Mesendoderm (in vitro differentiated cells): ENCODE measurements at regions not wholly inside any gene's neighbourhood (a gene's known extent, or its start where the extent isn't known, plus 50 kb on each side); places are given as distances from the start of the nearest gene placed in this dataset.
"Not testable (repeated sequence)": the region's sequence is repeated elsewhere in the genome, so short reads cannot be mapped to it uniquely, and the experiment has no call there.

ENCODE experiments used
- DNase-seq: peaks from one replicate; pipeline ENCODE4 v3.0.0; 2013
- H2AK5ac ChIP-seq: 2 replicates; pipeline ENCODE4 v1.6.1; 2013; ENCODE audit warnings: low read length, inconsistent platforms
- H2BK120ac ChIP-seq: 2 replicates; pipeline ENCODE4 v1.6.1; 2013; ENCODE audit warnings: low read depth, mild to moderate bottlenecking, low read length, moderate library complexity, mixed read lengths
- H2BK15ac ChIP-seq: replicated peaks from 2 replicates; pipeline ENCODE4 v1.6.1; 2013; ENCODE audit warnings: low read depth, mild to moderate bottlenecking, moderate library complexity
- H2BK5ac ChIP-seq: 2 replicates; pipeline ENCODE4 v1.6.1; 2013; ENCODE audit warnings: low read length, inconsistent platforms
- H3K18ac ChIP-seq: 2 replicates; pipeline ENCODE4 v1.6.1; 2013; ENCODE audit warnings: mild to moderate bottlenecking, low read length, mixed read lengths
- H3K23ac ChIP-seq: one replicate; pipeline ENCODE4 v1.6.1; 2013; ENCODE audit warnings: low read length
- H3K27ac ChIP-seq: 2 replicates; pipeline ENCODE4 v1.5.1; 2013; ENCODE audit warnings: low read depth, mild to moderate bottlenecking, inconsistent platforms, low read length, moderate library complexity
- H3K27me3 ChIP-seq: 2 replicates; pipeline ENCODE4 v1.6.1; 2013; ENCODE audit warnings: low read length, control low read depth, mild to moderate bottlenecking, inconsistent platforms; ENCODE audit not compliant: insufficient read depth, poor library complexity
- H3K36me3 ChIP-seq: 2 replicates; pipeline ENCODE4 v1.6.1; 2013; ENCODE audit warnings: low read length, inconsistent platforms; ENCODE audit not compliant: control insufficient read depth, insufficient read depth
- H3K4ac ChIP-seq: one replicate; pipeline ENCODE4 v1.6.1; 2013; ENCODE audit warnings: low read depth, mild to moderate bottlenecking, low read length, moderate library complexity
- H3K4me1 ChIP-seq: 2 replicates; pipeline ENCODE4 v1.6.1; 2013; ENCODE audit warnings: low read depth, low read length, inconsistent platforms; ENCODE audit not compliant: control insufficient read depth
- H3K4me2 ChIP-seq: 2 replicates; pipeline ENCODE4 v1.6.1; 2013; ENCODE audit warnings: low read length
- H3K4me3 ChIP-seq: 2 replicates; pipeline ENCODE4 v1.5.1; 2013; ENCODE audit warnings: mild to moderate bottlenecking, low read length
- H3K56ac ChIP-seq: one replicate; pipeline ENCODE4 v1.6.1; 2013; ENCODE audit warnings: low read length
- H3K79me1 ChIP-seq: 2 replicates; pipeline ENCODE4 v1.6.1; 2013; ENCODE audit warnings: low read length, inconsistent platforms
- H3K79me2 ChIP-seq: 2 replicates; pipeline ENCODE4 v1.6.1; 2013; ENCODE audit warnings: mild to moderate bottlenecking, low read length; ENCODE audit not compliant: control insufficient read depth, insufficient read depth
- H3K9ac ChIP-seq: 2 replicates; pipeline ENCODE4 v1.6.1; 2013; ENCODE audit warnings: low read length, inconsistent platforms
- H4K5ac ChIP-seq: one replicate; pipeline ENCODE4 v1.6.1; 2013; ENCODE audit warnings: low read length
- H4K8ac ChIP-seq: one replicate; pipeline ENCODE4 v1.6.1; 2013; ENCODE audit warnings: low read depth, mild to moderate bottlenecking, control low read depth, low read length, moderate library complexity
- WGBS: extraction: QIAGEN DNeasy Blood & Tissue Kit; methylation state at CpG from one replicate; pipeline ENCODE4 v1.1.7; 2013; ENCODE audit warnings: low lambda C conversion rate, missing lambda C conversion rate; ENCODE audit not compliant: insufficient coverage; ENCODE audit errors: extremely low coverage; 5-methylcytosine and 5-hydroxymethylcytosine counted together

GRCh38 chr2:128602038-128602698 lies 283.5 kb upstream of the HS6ST1 start:
- no peaks in the 10 kb centered on the region for H3K4me1 ChIP-seq
- H3K27ac ChIP-seq = no peak overlapping the region
- H4K5ac ChIP-seq = no peak overlapping the region
- no peak overlapping the region for H3K23ac ChIP-seq
- H3K4me2 ChIP-seq = no peak overlapping the region
- no peaks in the 10 kb centered on the region for H3K79me1 ChIP-seq
- H2BK120ac ChIP-seq = no peak overlapping the region
- DNase-seq = no peak
- H4K8ac ChIP-seq = no peak overlapping the region
- no peak overlapping the region for H3K4ac ChIP-seq
- H3K27me3 ChIP-seq = no peaks in the 10 kb centered on the region
- H2BK5ac ChIP-seq = no peak overlapping the region
- no peak overlapping the region for H3K9ac ChIP-seq
- no peaks in the 10 kb centered on the region for H3K36me3 ChIP-seq
- no peak overlapping the region for H2BK15ac ChIP-seq
- no peaks in the 10 kb centered on the region for H3K79me2 ChIP-seq
- no peak overlapping the region for H2AK5ac ChIP-seq
- no peak overlapping the region for H3K4me3 ChIP-seq
- no peak overlapping the region for H3K18ac ChIP-seq
- WGBS = no CpG with 5 or more reads among the region's 11 CpGs
- no peak overlapping the region for H3K56ac ChIP-seq

- Histone ChIP-seq H3K4me1 (no peaks in the 10 kb centered on the region), H3K4me2 (no peak overlapping the region), H2AK5ac (no peak overlapping the region), H4K8ac (no peak overlapping the region), H3K27ac (no peak overlapping the region), H3K56ac (no peak overlapping the region), H3K9ac (no peak overlapping the region), H3K18ac (no peak overlapping the region), H3K4me3 (no peak overlapping the region), H3K79me1 (no peaks in the 10 kb centered on the region), H2BK120ac (no peak overlapping the region), H3K27me3 (no peaks in the 10 kb centered on the region), H3K79me2 (no peaks in the 10 kb centered on the region), H3K23ac (no peak overlapping the region), H3K4ac (no peak overlapping the region), H3K36me3 (no peaks in the 10 kb centered on the region), H2BK5ac (no peak overlapping the region), H2BK15ac (no peak overlapping the region), H4K5ac (no peak overlapping the region)
- WGBS = no CpG with 5 or more reads among the region's 14 CpGs
- no peak for DNase-seq
These were observed 284.0 kb upstream of the HS6ST1 start for GRCh38 chr2:128602699-128603101.

GRCh38 chr2:128603411-128603924 lies 284.8 kb upstream of the HS6ST1 start:
- Histone ChIP-seq H3K4me2 (no peak overlapping the region), H3K36me3 (no peaks in the 10 kb centered on the region), H3K56ac (no peak overlapping the region), H2BK120ac (no peak overlapping the region), H2BK5ac (no peak overlapping the region), H3K27ac (no peak overlapping the region), H4K8ac (no peak overlapping the region), H3K4ac (no peak overlapping the region), H3K9ac (no peak overlapping the region), H3K4me1 (no peaks in the 10 kb centered on the region), H3K27me3 (no peaks in the 10 kb centered on the region), H4K5ac (no peak overlapping the region), H3K79me1 (no peaks in the 10 kb centered on the region), H3K4me3 (no peak overlapping the region), H2BK15ac (no peak overlapping the region), H2AK5ac (no peak overlapping the region), H3K18ac (no peak overlapping the region), H3K23ac (no peak overlapping the region), H3K79me2 (no peaks in the 10 kb centered on the region)
- DNase-seq = no peak
- WGBS = no CpG with 5 or more reads among the region's 14 CpGs

- Histone ChIP-seq H3K18ac (no peak overlapping the region), H3K27ac (no peak overlapping the region), H3K23ac (no peak overlapping the region), H3K36me3 (no peaks in the 10 kb centered on the region), H3K4me2 (no peak overlapping the region), H3K4me1 (no peaks in the 10 kb centered on the region), H4K5ac (no peak overlapping the region), H3K4me3 (no peak overlapping the region), H2BK120ac (no peak overlapping the region), H3K9ac (no peak overlapping the region), H3K27me3 (no peaks in the 10 kb centered on the region), H2BK5ac (no peak overlapping the region), H2BK15ac (no peak overlapping the region), H3K56ac (no peak overlapping the region), H4K8ac (no peak overlapping the region), H2AK5ac (no peak overlapping the region), H3K4ac (no peak overlapping the region), H3K79me2 (no peaks in the 10 kb centered on the region), H3K79me1 (no peaks in the 10 kb centered on the region)
- DNase-seq = no peak
- no CpG with 5 or more reads among the region's 2 CpGs for WGBS
These were observed 285.4 kb upstream of the HS6ST1 start for GRCh38 chr2:128604045-128604444.

- H3K79me1 ChIP-seq, H3K4me1 ChIP-seq, H4K8ac ChIP-seq, H3K36me3 ChIP-seq, H2BK5ac ChIP-seq, H2BK15ac ChIP-seq, H2BK120ac ChIP-seq, H3K23ac ChIP-seq, H3K27me3 ChIP-seq, H3K56ac ChIP-seq, H3K4me3 ChIP-seq, H3K4ac ChIP-seq, H3K27ac ChIP-seq, H3K9ac ChIP-seq, H3K79me2 ChIP-seq, H4K5ac ChIP-seq, H3K18ac ChIP-seq, DNase-seq, H3K4me2 ChIP-seq, H2AK5ac ChIP-seq: not testable (repeated sequence)
- no CpG with 5 or more reads among the region's 12 CpGs for WGBS
These were observed 285.9 kb upstream of the HS6ST1 start for GRCh38 chr2:128604581-128604980.

- Histone ChIP-seq H3K4me1 (no peaks in the 10 kb centered on the region), H3K4me2 (no peak overlapping the region), H3K36me3 (no peaks in the 10 kb centered on the region), H2AK5ac (no peak overlapping the region), H3K27me3 (no peaks in the 10 kb centered on the region), H3K18ac (no peak overlapping the region), H3K79me2 (no peaks in the 10 kb centered on the region), H2BK120ac (no peak overlapping the region), H3K27ac (no peak overlapping the region), H3K79me1 (no peaks in the 10 kb centered on the region), H2BK5ac (no peak overlapping the region), H4K8ac (no peak overlapping the region), H4K5ac (no peak overlapping the region), H3K56ac (no peak overlapping the region), H3K23ac (no peak overlapping the region), H2BK15ac (no peak overlapping the region), H3K9ac (no peak overlapping the region), H3K4ac (no peak overlapping the region), H3K4me3 (no peak overlapping the region)
- no CpG with 5 or more reads among the region's 7 CpGs for WGBS
- no peak for DNase-seq
These were observed 286.8 kb upstream of the HS6ST1 start for GRCh38 chr2:128605421-128605820.
